SK-N-MC (cell line): ENCODE measurements at regions not wholly inside any gene's neighbourhood (a gene's known extent, or its start where the extent isn't known, plus 50 kb on each side); places are given as distances from the start of the nearest gene placed in this dataset.

Source experiments
- EZH2 ChIP-seq: fragments of 200-600 bp; sonication (generic); IDR thresholded peaks from one replicate; pipeline ENCODE4 v1.6.1; 2017; ENCODE audit warnings: antibody characterized with exemption
- FOXP2 ChIP-seq: optimal IDR thresholded peaks from 2 replicates; pipeline ENCODE3; 2011; ENCODE audit warnings: mild to moderate bottlenecking, moderate library complexity; ENCODE audit not compliant: insufficient read depth; ENCODE audit errors: extremely low read length, control extremely low read depth
- POLR2AphosphoS5 ChIP-seq: IDR thresholded peaks from 2 replicates; pipeline ENCODE4 v1.6.1; 2012; ENCODE audit warnings: mild to moderate bottlenecking, low read depth, low read length, borderline replicate concordance

DNA sequence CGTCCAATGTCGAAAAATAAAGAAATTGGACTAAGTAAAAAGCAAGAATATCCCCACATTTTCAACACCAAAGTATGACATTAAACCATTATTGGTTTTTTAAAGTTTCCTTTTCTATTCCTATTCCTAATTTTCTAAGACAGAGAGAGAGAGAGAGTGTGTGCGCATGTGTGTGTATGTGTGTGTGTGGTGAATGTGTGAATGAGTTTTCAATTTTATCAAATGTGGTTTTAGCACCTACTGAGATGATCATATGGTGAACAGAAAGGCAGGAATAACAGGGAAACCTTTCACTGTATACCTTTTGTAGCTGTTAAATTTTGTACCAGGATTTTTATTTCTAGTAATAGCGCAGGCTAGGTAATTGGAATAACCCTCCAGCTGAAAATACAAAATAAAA is 80.4 kb upstream of the RAP1B start:
- no peak for TF ChIP-seq POLR2AphosphoS5
- TF ChIP-seq EZH2: no peak
- no peak for TF ChIP-seq FOXP2
